GM18909 (cell line): ENCODE measurements at regions not wholly inside any gene's neighbourhood (a gene's known extent, or its start where the extent isn't known, plus 50 kb on each side); places are given as distances from the start of the nearest gene placed in this dataset.

Experiments used
- ATAC-seq: cut with Tn5 transposase; IDR thresholded peaks from one replicate; pipeline ENCODE4 v1.9.1; 2021; ENCODE audit warnings: mild to moderate bottlenecking; ENCODE audit not compliant: unreplicated experiment, poor library complexity

DNA sequence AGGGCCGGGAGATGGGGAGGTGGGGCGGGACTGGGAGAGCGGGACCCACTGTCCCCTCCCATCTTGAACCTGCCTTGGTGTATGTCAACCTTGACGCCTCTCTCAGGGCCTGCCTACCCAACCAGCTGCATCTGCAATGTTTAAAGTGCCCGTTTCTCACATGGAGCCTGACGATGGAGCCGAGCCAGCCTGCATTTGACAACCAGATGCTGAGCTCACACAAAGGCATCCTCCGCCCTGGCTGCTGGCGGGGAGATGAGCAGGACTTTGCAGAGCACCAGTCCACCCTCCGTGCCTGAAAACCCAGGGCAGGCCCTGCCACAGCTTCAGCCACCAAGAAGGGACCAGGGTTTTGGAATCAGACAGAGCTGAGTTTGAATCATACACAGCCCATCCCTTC lies 141.1 kb upstream of the SMIM23 start:
- ATAC-seq: no peak

DNA sequence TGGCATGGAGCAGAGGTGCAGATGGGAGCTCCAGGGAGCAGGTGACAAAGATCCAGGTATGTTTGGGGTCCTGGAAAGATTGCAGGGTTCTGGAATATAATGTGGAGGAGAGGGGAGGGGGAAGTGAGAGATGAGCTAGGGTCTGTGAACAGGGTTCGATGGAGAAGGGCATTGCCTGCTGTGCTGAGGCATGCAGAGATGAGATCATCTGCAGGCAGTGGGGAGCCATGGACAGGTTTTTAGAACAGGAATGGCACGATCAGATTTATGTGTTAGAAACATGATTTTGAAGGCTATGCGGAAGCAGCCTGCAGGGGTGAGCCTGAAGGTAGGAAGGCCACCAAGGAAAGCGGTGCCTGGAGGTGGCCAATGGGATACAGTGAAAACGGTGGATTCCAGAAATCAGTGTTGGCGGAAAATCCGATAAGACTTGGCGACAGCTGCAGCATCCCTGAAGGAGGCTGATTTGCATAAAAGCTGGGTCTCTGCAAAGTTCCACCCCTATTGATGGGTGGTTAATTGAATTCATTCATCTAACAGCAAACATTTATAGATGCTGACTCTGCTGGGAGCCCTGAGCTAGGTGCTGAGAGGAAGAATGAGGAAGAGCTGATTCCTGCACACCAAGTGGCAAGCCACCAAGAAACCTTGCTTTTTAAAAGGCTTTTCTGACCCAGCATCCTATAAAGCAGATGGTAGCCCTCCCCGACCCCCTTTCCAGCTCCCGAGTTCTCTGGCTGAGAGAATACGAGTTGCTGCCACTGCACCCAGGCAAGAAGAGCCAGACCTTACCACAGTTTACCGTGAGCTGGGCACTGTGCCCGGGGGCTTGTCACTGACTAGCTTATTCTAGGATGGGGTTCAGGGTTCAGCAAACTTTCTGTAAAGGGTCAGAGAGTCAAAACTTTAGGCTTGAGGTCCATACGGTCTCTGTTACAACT lies 139.2 kb upstream of the SMIM23 start:
- ATAC-seq: no peak

DNA sequence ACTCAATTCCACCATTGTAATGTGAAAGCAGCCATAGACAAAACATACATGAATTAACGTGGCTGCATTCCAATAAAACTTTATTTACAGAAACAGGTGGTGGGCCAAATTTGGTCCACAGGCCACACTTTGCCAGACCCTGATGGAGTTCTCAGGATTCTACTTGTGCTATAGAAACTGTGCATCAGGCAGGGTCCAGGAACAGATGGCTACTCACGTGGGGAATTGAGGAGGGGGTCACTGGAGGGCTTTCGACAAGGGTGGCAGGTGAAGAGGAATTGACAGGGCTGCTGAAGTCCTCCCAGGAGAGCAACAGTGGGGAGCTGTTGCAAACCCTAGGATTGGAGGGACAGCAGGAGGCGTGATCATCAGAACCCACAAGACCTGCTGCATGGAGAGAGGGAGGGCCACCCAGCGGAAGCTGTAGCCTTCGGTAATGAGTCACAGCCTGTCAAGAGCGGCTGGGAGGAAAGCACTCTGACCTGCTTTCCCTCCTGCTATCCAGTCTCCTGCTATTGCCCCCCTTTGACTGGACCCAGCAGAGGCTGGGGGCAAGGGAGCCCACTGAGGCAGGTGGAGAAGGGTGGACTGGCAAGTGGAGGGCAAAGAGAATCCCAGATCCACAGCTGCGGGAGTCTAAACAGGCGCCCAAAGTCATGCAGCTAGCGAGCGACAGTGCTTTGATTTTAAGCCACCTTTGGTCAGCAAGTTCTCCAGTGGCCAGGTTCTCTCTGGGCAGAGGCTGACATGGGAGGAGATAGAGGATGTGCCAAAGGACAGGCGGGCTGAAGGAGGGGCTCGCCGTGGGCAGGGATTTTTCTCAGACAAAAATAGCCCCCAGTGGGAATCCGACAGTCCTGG lies 138.3 kb upstream of the SMIM23 start:
- no peak for ATAC-seq

DNA sequence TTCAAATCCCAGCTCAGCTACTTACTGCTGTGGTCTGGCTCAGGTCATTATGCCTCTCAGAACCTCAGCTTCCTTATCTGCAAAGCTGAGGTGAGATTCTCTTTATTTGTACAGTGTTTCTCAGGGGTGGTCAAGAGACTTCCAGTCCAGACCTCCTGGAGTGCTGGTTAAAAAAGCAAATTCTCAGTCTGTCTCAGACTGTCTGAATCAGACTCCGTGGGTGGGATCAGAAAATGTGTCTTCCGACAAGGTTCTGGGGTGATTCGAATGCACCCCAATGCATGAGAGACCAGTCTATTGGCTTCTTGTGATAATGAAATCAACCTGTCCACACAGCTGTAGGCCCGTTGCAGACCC lies 137.7 kb upstream of the SMIM23 start:
- ATAC-seq: no peak

DNA sequence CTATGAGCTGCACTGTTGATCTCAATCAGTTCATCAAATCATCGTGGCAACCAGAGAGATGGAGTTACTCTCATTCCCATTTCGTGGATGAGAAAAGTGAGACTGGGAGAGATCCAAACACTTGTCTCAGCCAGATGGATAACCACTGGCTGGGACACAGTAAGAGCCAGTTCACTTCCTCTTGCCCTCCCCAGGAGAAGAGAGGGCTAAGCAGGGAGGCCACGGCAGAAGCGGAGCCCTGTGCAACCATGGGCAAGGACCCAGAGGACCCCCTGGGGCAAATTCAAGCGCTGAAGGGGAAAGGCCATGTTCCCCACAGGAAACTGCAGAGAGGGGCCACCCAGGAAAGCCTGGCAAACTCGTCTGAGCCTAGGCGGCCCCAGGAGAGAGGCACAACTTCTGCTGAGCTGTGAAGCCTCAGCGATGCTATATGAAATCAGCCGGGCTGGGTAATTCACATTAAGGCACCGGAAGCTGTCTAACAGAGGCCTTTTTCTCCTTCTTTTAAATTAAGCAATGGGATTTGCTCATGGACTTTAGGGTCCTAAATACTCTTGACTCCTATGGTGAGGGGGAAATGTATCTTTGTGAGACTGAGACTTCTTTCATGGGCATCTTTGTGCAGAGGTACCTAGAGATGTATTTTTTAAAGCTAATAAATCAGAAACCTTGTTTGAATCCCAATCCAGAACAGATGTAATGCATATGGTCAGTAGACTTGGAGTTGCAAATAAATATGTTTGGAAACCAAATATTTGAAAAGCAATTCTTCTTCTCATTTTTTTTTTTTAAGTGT lies 137.1 kb upstream of the SMIM23 start:
- no peak for ATAC-seq

DNA sequence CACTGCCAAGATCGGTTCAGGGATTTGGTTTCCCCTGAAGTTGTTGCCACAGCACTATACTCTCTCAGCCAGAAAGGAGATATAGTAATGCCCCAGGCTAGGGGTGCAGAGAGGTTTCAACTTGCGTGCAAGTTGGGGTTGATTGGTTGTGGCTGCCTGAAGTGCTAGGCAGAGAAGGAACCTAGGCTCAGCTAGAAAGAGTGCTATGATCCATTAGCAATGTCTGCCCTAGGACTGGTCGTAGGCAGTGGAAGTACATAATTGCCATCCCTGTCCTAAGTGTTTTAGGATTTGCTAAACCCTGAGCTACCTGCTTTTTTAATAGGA lies 136.6 kb upstream of the SMIM23 start:
- no peak for ATAC-seq

DNA sequence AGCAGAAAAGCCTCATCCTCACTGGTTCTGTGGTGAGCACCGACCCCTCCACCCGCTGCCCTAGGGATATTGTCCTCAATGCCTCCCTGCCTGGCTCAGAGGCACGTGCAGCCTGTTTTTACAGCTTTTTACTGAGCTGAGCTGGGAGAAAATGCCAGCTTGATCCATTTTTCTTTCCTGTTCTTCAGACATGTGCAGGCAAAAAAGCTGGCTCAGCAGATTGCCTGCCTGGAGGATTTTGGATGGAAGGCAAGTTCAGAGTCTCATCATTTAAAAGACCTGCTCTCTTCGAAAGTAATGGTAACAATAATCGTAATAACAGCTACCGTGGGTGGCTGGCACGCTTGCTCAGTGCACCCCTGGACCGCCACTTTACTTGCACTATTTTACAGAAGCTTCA lies 135.0 kb upstream of the SMIM23 start:
- no peak for ATAC-seq

DNA sequence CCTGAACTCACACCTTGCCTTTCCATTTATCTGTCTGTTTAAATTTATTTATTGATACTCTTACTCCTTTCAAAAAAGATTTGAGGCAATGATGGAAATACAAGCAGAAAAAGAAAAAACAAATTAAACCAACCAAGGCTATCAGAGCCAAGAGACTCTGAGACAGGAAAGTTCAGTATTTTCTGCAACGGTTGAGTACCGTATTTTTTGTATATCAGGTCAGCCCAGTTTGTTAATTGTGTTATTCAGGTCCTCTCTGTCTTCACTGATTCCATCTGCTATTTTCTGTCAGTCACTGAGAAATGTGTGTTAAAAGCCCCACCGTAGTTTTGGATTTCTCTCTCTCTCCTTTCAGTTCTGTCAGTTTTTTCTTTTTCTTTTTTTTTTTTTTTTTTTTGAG lies 134.5 kb upstream of the SMIM23 start:
- no peak for ATAC-seq

DNA sequence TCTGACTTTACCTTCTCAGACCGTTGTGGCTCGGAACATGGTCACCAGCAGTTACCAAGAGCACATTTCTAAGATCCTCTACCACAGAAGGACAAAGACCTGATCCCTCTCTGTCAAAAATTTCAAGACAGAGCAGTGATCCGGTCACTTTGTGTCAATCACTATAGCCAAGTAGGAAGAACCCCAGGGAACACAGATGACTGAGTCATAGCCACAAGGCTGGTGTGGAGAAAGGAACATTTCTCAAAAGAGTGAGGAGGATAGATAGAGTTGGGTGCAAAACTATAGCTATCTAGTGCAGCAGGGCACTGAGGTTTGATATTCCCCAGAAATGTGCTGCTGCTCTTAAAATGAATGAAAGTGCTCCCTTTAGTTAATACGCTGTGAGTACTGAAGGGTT lies 130.7 kb upstream of the SMIM23 start:
- no peak for ATAC-seq

DNA sequence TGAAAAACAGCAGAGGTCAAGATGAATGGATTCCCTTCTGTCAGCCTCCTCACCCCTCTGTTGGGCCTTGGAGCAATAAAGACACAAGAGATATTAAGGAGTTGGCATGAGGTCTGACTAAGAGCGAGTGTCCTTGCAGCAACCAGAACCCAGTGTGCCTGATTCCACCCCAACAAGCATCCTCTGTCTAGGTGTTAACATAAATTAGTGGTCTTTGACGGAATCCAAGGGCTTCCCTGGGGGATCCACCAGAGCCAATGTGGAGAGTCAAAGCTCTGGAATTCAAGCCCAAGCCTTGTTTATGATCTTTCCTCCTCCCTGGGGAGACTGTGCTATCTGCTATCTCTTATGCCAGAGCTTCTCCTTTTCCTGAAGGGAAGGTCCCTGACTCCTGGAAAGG lies 128.1 kb upstream of the SMIM23 start:
- no peak for ATAC-seq

DNA sequence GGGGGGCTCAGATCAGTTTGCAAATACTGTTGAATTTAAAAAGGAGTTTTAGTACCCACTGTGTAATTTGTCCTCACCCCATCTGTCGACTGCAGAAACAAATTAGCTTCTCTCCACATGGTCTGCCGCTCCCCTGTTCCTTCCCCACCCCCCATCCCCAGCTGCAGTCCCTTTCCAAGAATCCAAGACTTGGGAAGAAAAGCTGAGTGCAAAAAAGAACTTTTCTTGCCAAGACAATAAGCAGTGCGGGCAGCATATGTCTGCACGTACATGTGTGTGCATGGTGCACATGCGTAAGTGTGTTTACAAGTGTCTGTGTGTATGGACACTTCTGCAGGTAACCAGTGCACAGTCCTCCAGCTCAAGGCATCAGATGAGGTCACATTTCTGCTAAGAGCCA lies 125.7 kb upstream of the SMIM23 start:
- ATAC-seq: no peak

DNA sequence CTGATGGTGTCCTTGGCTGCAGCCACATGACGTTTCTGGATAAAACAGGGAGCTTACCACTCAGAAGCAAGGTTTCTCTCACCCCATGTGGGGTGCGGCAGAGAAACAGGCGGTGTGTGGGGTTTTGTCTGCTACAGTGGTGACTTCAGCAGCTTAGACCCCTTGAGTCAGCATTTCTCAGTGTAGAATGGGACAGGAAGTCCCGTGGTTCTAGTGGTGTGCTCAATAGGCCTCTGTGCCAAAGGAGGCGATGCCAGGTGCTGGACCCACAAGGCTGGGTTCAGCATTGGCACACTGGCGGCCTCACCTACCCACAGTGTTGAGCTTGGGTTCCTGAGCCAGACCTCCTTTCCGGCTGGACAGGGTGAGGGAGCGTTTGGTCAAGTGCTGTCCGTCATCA lies 125.2 kb upstream of the SMIM23 start:
- no peak for ATAC-seq

DNA sequence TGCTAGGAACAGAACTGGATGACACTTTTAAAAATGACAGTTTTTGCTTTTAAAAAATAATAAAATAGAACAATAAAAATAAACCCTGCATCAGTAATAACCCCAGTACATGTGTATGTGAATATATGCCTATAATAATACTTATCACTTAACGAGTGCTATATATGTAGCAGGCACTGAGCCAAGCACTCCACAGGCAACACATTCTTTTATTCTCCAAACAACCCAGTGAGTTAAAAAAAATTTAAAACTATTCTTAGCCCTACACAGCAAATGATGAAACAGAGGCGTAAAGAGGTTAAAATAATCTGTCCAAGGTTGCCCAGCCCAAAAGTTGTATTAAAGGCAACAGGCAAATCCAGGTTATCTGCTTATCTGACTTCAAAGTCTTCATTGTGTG lies 124.5 kb upstream of the SMIM23 start:
- no peak for ATAC-seq

DNA sequence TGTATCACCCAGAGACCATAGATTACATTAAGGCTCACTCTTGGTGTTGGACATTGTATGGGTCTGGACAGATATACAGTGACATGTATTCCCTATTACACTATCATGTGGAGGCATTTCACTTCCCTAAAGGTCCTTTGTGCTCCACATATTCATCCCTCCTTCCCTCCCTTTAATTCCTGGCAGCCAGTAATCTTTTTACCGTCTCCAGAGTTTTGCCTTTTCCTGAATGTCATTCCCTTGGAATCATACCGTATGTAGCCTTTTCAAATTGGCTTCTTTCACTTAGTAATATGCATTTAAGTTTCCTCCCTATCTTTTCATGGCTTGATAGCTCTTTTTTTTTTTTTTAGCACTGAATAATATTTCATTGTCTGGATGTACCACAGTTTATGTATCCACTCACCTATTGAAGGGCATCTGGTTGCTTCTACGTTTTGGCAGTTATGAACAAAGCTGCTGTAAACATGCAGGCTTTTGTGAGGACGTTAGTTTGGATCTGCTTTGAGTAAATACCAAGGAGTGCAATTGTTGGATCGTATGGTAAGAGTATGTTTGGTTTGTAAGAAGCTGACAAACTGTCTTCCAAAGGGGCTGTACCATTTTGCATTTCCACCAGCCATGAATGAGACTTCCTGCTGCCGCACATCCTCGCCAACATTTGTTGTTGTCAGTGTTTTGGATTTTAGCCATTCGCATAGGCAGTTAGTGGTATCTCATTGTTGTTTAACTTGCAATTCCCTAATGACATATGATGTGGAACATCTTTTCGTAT lies 122.1 kb upstream of the SMIM23 start:
- ATAC-seq: no peak

DNA sequence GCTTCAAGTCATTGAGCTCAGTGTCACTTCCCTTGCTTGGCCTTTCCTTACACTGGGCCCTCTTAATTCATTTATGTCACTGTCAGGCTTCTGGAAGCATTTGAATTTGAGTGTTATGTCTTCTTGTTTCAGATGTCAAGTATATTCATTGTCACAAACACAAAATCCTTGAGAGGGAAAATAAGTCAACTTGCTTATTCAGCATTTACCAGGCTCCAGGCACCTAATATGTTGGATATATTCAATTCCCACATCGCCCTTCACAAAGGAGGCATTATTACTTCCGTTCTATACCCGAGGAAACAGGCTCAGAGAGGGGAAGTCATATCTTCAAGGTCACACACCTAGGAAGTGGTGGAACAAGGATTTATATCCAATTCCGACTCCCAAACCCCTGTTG lies 121.1 kb upstream of the SMIM23 start:
- no peak for ATAC-seq

DNA sequence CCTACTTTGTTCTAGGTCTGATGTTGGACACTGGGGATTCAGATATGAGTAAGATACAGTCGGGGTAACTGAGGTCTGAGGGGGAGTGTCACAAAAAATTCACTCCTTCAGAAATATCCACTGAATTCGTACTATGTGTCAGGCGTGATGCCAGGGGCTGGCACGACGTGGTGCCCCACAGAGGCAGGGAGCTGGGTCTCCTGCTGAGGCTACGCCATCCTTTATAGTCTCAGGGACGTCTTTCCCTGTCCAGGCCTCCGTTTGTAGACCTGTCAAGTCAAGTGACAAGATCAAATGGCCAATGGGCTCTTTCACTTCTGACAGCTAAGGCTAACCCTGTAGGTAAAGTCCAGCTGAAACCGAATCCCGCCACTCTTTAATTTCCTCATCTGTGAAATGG lies 118.8 kb upstream of the SMIM23 start:
- ATAC-seq: no peak

DNA sequence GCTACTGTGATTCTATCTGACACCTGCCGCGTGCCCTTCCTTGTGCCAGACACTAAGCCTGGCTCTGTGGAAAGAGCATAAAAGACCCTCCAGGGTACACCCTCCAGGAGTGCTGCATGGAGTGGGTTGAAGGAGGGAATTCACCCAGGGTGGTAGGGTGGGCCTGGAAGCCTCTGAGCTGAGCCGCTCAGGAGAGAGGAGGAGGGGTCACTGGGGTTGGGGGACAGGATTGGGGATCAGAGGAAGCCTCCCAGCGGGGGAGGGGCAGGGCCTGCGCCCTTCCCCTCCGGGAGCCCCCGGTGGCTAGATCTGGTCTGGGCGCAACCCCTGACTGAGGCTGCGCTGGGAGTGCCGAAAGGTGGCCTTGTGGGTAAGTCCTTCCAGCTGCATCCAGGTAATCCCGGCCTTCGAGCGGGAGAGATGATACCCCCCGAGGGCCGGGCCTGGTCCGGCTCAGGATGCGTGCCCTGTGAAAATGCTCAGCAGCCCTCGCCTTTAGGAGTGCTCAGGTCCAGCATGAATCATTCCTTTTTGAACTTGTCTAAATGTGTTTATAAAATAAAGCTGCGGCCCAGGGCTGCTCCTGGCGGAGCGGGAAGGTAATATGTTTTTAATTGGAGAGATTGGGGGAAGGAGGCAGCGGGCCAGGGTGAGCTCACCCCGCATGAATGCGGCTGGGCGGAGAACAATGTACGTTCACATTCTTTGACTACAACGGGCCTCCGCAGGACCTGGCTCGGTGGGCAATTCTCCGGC lies 118.1 kb upstream of the SMIM23 start:
- ATAC-seq: no peak

DNA sequence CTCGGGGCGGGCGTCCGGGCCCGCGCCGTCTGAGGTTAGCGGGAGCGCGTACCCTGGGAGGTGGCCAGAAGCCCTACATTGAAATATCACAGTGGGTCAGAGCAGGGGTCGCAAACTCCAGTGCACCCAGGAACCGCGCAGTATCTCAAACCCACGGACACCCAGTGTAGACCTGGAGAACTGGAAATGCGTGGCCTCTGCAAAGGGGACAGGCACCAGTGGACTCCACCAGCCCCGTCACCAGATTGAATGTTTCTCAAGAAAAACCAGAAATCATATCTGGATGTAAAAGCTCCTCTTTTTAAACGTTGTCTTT lies 117.6 kb upstream of the SMIM23 start:
- ATAC-seq: no peak

DNA sequence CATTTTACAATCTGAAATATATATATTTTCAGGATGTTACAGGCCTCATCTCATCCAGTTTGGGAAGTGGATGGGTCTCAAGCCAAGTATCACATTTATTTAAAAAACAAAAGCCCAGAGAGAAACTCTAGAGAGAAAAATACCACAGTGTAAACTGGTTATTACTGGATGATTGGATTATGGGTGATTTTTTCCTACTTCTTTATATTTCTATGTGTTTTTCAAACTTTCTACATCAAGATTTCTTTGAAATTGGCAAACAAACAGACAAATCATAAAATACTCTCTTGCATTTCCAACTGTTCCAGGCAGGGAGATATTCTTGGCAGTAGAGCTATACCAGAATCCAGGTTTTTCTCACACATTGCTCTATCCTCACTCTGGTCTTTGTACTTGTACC lies 116.0 kb upstream of the SMIM23 start:
- ATAC-seq: no peak

DNA sequence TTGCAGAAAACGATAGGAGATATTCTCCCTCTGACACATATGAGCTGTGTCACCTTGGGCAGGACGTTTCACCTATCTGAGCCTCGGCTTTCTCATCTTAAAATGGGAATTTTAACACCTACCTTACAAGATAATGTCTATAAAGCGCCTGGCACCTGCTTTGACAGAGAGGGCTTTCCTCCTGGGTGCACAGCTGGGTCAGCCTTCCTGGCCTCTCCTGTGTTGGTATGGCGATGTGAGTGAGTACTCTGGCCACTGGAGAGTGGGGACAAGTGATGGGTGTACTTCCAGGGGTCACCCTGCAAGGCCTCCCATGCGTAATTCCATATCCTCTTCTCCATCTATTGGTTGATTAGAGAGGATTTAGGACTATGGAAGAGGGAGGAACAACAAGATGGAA lies 113.1 kb upstream of the SMIM23 start:
- ATAC-seq: no peak
